Testis (tissue), 2 donors: ENCODE measurements at regions not wholly inside any gene's neighbourhood (a gene's known extent, or its start where the extent isn't known, plus 50 kb on each side); places are given as distances from the start of the nearest gene placed in this dataset.
"Not testable (repeated sequence)": the region's sequence is repeated elsewhere in the genome, so short reads cannot be mapped to it uniquely, and the experiment has no call there.

Source experiments
- DNase-seq: peaks from one replicate; pipeline ENCODE4 v3.0.0-alpha.2; 2019
- H3K27ac ChIP-seq, 2 donors: fragments of 200-600 bp; sonication (generic); one replicate each; pipeline ENCODE4 v1.5.1; 2019
- H3K27me3 ChIP-seq: fragments of 200-600 bp; sonication (generic); one replicate; pipeline ENCODE4 v1.5.1; 2019
- H3K36me3 ChIP-seq: fragments of 200-600 bp; sonication (generic); one replicate; pipeline ENCODE4 v1.5.1; 2017; ENCODE audit warnings: low read depth; ENCODE audit errors: missing control alignments
- H3K4me1 ChIP-seq: fragments of 200-600 bp; sonication (generic); one replicate; pipeline ENCODE4 v1.5.1; 2019
- H3K4me3 ChIP-seq, 2 donors: fragments of 200-600 bp; sonication (generic); one replicate each; pipeline ENCODE4 v1.5.1; 2017 to 2019
- H3K9me3 ChIP-seq: fragments of 200-600 bp; sonication (generic); one replicate; pipeline ENCODE4 v1.5.1; 2017
- CTCF ChIP-seq, 3 experiments: fragments of 450-650 bp in 2 of 3; fragments of 200-600 bp in 1 of 3; sonication (generic) in 1 of 3; IDR thresholded peaks; one replicate each; pipeline ENCODE4 v1.5.1; 2016 to 2019; ENCODE audit warnings: antibody characterized with exemption in 3 of 3, mild to moderate bottlenecking in 2 of 3, moderate library complexity in 1 of 3
- POLR2A ChIP-seq: fragments of 450-650 bp; IDR thresholded peaks from one replicate; pipeline ENCODE4 v1.6.1; 2017; ENCODE audit warnings: antibody characterized with exemption, mild to moderate bottlenecking, moderate library complexity
- WGBS, 2 donors: methylation state at CpG; one replicate each; pipeline ENCODE4 v1.1.5; 2018; 5-methylcytosine and 5-hydroxymethylcytosine counted together
- intact Hi-C: fragments of 100-400 bp; cut with DNase I; formaldehyde crosslinking; loops from one replicate; pipeline ENCODE4 v1.15.1; 2023; ENCODE audit warnings: low total_unique reads

- intact Hi-C loops = no loop called here
- Histone ChIP-seq H3K4me3 (no peak overlapping the region), H3K9me3 (no peaks in the 10 kb centered on the region), H3K27ac (no peak overlapping the region), H3K36me3 (no peaks in the 10 kb centered on the region), H3K27me3 (no peaks in the 10 kb centered on the region), H3K4me1 (no peaks in the 10 kb centered on the region)
- WGBS, 2 donors = 35 to 45% methylated on average over 5 of the region's 5 CpGs
- DNase-seq = no peak
- no peak for TF ChIP-seq POLR2A
- no peak for TF ChIP-seq CTCF (IDR thresholded peaks at IDR 0.05)
Measured at GRCh38 chr7:81298951-81299666, 380.3 kb upstream of the SEMA3C start.

- H3K9me3 ChIP-seq = no peaks in the 10 kb centered on the region
- no peaks in the 10 kb centered on the region for H3K36me3 ChIP-seq
- no peak overlapping the region for H3K4me3 ChIP-seq
- H3K27me3 ChIP-seq = no peaks in the 10 kb centered on the region
- TF ChIP-seq CTCF (IDR thresholded peaks at IDR 0.05) = no peak
- TF ChIP-seq POLR2A = no peak
- WGBS, 2 donors = 40 to 48% methylated on average over 2 of the region's 2 CpGs
- intact Hi-C loops = no loop called here
- no peak overlapping the region for H3K27ac ChIP-seq
- no peak for DNase-seq
- H3K4me1 ChIP-seq = no peaks in the 10 kb centered on the region
Measured at GRCh38 chr7:81297317-81297716, 378.5 kb upstream of the SEMA3C start.

DNA sequence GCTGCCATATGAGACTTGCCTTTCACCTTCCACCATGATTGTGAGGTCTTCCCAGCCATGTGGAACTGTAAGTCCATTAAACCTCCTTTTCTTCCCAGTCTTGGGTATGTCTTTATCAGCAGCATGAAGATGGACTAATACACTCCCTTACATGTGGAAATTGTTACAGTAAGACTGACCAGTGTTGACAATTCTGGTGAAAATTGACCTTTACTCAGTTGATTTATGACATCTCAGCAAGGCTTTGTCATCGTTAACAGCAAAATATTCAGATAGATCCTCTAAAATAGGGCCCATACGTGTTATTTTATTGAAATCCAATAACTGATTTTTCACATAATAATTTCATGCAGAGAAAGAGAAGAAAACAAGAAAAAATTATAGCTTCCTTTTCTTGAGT is 377.9 kb upstream of the SEMA3C start:
- TF ChIP-seq CTCF (IDR thresholded peaks at IDR 0.05) (no peak), POLR2A (no peak)
- H3K4me1 ChIP-seq = no peaks in the 10 kb centered on the region
- H3K9me3 ChIP-seq = no peaks in the 10 kb centered on the region
- no peak for DNase-seq
- H3K27ac ChIP-seq = no peak overlapping the region
- intact Hi-C loops = no loop called here
- 96% methylated on average over 2 of the region's 2 CpGs for WGBS, 2 donors
- H3K4me3 ChIP-seq = no peak overlapping the region
- no peaks in the 10 kb centered on the region for H3K27me3 ChIP-seq
- H3K36me3 ChIP-seq = no peaks in the 10 kb centered on the region

GRCh38 chr7:81294897-81295515 is 376.2 kb upstream of the SEMA3C start:
- TF ChIP-seq CTCF (IDR thresholded peaks at IDR 0.05) (no peak), POLR2A (no peak)
- H3K9me3 ChIP-seq = no peaks in the 10 kb centered on the region
- no peak for DNase-seq
- no peaks in the 10 kb centered on the region for H3K36me3 ChIP-seq
- 74 to 81% methylated on average over 10 to 12 of the region's 12 CpGs for WGBS, 2 donors
- H3K27ac ChIP-seq = no peak overlapping the region
- no peaks in the 10 kb centered on the region for H3K4me1 ChIP-seq
- no peak overlapping the region for H3K4me3 ChIP-seq
- no peaks in the 10 kb centered on the region for H3K27me3 ChIP-seq
- intact Hi-C loops = no loop called here

- no peaks in the 10 kb centered on the region for H3K36me3 ChIP-seq
Measured at GRCh38 chr7:81293806-81294205, 375.0 kb upstream of the SEMA3C start.

DNA sequence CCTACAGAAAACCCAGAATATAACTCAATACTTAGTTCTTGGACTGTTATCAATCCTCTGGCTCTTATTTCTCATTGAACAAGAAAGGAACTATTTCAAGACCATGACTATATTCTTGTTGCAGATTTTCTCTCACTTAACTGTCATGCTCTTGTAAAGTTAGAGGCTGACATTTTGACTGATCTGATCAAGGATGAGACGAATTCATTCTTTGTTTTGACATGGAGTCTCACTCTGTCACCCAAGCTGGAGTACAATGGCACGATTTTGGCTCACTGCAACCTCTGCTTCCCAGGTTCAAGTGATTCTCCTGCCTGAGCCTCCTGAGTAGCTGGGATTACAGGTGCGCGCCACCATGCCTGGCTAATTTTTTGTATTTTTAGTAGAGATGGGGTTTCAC is 367.9 kb upstream of the SEMA3C start:
- 84 to 94% methylated on average over 4 of the region's 4 CpGs for WGBS, 2 donors
- H3K4me3 ChIP-seq, H3K4me1 ChIP-seq: not testable (repeated sequence)

More at GRCh38 chr7:81293806-81294205, 375.0 kb upstream of the SEMA3C start:
- intact Hi-C loops = no loop called here
- H3K9me3 ChIP-seq = no peaks in the 10 kb centered on the region
- no peak overlapping the region for H3K4me3 ChIP-seq
- no peak for DNase-seq
- WGBS, 2 donors = 100% methylated on average over 1 of the region's 1 CpG
- no peaks in the 10 kb centered on the region for H3K27me3 ChIP-seq
- H3K27ac ChIP-seq = no peak overlapping the region
- no peak for TF ChIP-seq POLR2A
- TF ChIP-seq CTCF (IDR thresholded peaks at IDR 0.05) = no peak
- H3K4me1 ChIP-seq = no peaks in the 10 kb centered on the region

More for the DNA sequence above, 367.9 kb upstream of the SEMA3C start:
- H3K27ac ChIP-seq, DNase-seq, intact Hi-C loops, H3K9me3 ChIP-seq, H3K27me3 ChIP-seq, H3K36me3 ChIP-seq: not testable (repeated sequence)
